GM21576 (cell line): ENCODE measurements at regions not wholly inside any gene's neighbourhood (a gene's known extent, or its start where the extent isn't known, plus 50 kb on each side); places are given as distances from the start of the nearest gene placed in this dataset.
"Not testable (repeated sequence)": the region's sequence is repeated elsewhere in the genome, so short reads cannot be mapped to it uniquely, and the experiment has no call there.

Source experiments
- ATAC-seq: cut with Tn5 transposase; IDR thresholded peaks from one replicate; pipeline ENCODE4 v1.9.1; 2021; ENCODE audit warnings: mild to moderate bottlenecking, moderate library complexity; ENCODE audit not compliant: unreplicated experiment

- ATAC-seq = no peak
Measured at GRCh38 chr7:92976931-92977330, 140.6 kb upstream of the CDK6 start.

GRCh38 chr7:92973974-92974373 lies 137.6 kb upstream of the CDK6 start:
- ATAC-seq = no peak

GRCh38 chr7:92973293-92973731 lies 136.9 kb upstream of the CDK6 start:
- no peak for ATAC-seq

GRCh38 chr7:92972441-92972840 lies 136.1 kb upstream of the CDK6 start:
- ATAC-seq = no peak

GRCh38 chr7:92969061-92969460 lies 132.7 kb upstream of the CDK6 start:
- no peak for ATAC-seq

- no peak for ATAC-seq
Measured at GRCh38 chr7:92968502-92968901, 132.1 kb upstream of the CDK6 start.

GRCh38 chr7:92967238-92967637 lies 130.9 kb upstream of the CDK6 start:
- no peak for ATAC-seq

GRCh38 chr7:92964141-92964540 lies 127.8 kb upstream of the CDK6 start:
- ATAC-seq = no peak

- no peak for ATAC-seq
Measured at GRCh38 chr7:92963566-92963965, 127.2 kb upstream of the CDK6 start.

- ATAC-seq = no peak
Measured at GRCh38 chr7:92961961-92962360, 125.6 kb upstream of the CDK6 start.

GRCh38 chr7:92956575-92956974 lies 120.2 kb upstream of the CDK6 start:
- ATAC-seq = no peak

GRCh38 chr7:92955081-92955480 lies 118.7 kb upstream of the CDK6 start:
- no peak for ATAC-seq

GRCh38 chr7:92953657-92954056 lies 117.3 kb upstream of the CDK6 start:
- no peak for ATAC-seq

GRCh38 chr7:92949748-92950147 lies 113.4 kb upstream of the CDK6 start:
- no peak for ATAC-seq

- ATAC-seq = no peak
Measured at GRCh38 chr7:92945840-92946239, 109.5 kb upstream of the CDK6 start.

- no peak for ATAC-seq
Measured at GRCh38 chr7:92944633-92945032, 108.3 kb upstream of the CDK6 start.

GRCh38 chr7:92942706-92943105 lies 106.3 kb upstream of the CDK6 start:
- not testable (repeated sequence) for ATAC-seq

GRCh38 chr7:92939666-92940360 lies 103.4 kb upstream of the CDK6 start:
- no peak for ATAC-seq

GRCh38 chr7:92934096-92934495 lies 97.7 kb upstream of the CDK6 start:
- ATAC-seq = no peak

GRCh38 chr7:92932450-92932849 lies 96.1 kb upstream of the CDK6 start:
- no peak for ATAC-seq

GRCh38 chr7:92930404-92930803 lies 94.0 kb upstream of the CDK6 start:
- ATAC-seq = no peak

- ATAC-seq = no peak
Measured at GRCh38 chr7:92926697-92927044, 90.3 kb upstream of the CDK6 start.
